HEK293T (cell line): ENCODE measurements at regions not wholly inside any gene's neighbourhood (a gene's known extent, or its start where the extent isn't known, plus 50 kb on each side); places are given as distances from the start of the nearest gene placed in this dataset.

Experiments
- TARDBP ChIP-seq: fragments of 450-650 bp; IDR thresholded peaks from 2 replicates; pipeline ENCODE4 v1.6.1; 2016
- TF ChIP-seq, protein P1 (sequence below): fragments of 450-650 bp; IDR thresholded peaks from 2 replicates; pipeline ENCODE4 v1.6.1; 2016

DNA sequence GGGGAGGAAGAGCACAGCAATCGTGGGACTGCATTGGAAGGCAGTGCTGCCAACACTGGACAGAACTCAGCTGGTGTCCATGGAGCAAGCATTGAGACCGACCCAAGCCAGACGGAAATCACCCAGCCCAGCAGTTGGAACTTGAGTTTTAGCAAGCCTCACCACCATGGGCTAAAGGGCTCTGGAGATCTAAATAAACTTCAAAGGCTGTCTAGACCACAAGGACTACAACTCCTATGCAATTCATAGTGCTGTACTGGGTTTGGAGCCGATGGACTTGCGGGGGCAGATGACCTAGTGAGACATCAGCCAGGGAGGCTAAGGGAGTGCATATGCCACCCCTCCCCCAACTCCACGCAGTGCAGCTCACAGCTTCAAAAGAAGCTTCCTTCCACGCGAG is 243.6 kb upstream of the SLC39A10 start:
- TF ChIP-seq TARDBP: no peak
- TF ChIP-seq, protein P1, sequence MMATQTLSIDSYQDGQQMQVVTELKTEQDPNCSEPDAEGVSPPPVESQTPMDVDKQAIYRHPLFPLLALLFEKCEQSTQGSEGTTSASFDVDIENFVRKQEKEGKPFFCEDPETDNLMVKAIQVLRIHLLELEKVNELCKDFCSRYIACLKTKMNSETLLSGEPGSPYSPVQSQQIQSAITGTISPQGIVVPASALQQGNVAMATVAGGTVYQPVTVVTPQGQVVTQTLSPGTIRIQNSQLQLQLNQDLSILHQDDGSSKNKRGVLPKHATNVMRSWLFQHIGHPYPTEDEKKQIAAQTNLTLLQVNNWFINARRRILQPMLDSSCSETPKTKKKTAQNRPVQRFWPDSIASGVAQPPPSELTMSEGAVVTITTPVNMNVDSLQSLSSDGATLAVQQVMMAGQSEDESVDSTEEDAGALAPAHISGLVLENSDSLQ: no peak
